22Rv1 (cell line): ENCODE measurements at regions not wholly inside any gene's neighbourhood (a gene's known extent, or its start where the extent isn't known, plus 50 kb on each side); places are given as distances from the start of the nearest gene placed in this dataset.

Source experiments
- H3K27ac ChIP-seq: fragments of 450-650 bp; 2 replicates; pipeline ENCODE4 v1.5.1; 2017
- CTCF ChIP-seq: fragments of 450-650 bp; IDR thresholded peaks from 2 replicates; pipeline ENCODE4 v1.5.1; 2017; ENCODE audit warnings: mild to moderate bottlenecking
- ZFX ChIP-seq: fragments of 450-650 bp; IDR thresholded peaks from 2 replicates; pipeline ENCODE4 v1.6.1; 2017; ENCODE audit warnings: antibody characterized with exemption, borderline replicate concordance

GRCh38 chr10:119996944-119997343 is 104.4 kb downstream of the SEC23IP start:
- no peak for TF ChIP-seq ZFX
- no peak for TF ChIP-seq CTCF
- H3K27ac ChIP-seq: no peak overlapping the region

GRCh38 chr10:119997429-119997828 is 104.9 kb downstream of the SEC23IP start:
- no peak overlapping the region for H3K27ac ChIP-seq
- no peak for TF ChIP-seq ZFX
- TF ChIP-seq CTCF: no peak

- TF ChIP-seq CTCF (no peak), ZFX (no peak)
Measured at GRCh38 chr10:120002785-120003184, 110.3 kb downstream of the SEC23IP start.

GRCh38 chr10:120005207-120006201 is 113.0 kb downstream of the SEC23IP start:
- no peak overlapping the region for H3K27ac ChIP-seq
- no peak for TF ChIP-seq ZFX
- TF ChIP-seq CTCF: no peak

More at GRCh38 chr10:120002785-120003184, 110.3 kb downstream of the SEC23IP start:
- no peak overlapping the region for H3K27ac ChIP-seq

GRCh38 chr10:120007261-120007660 is 114.7 kb downstream of the SEC23IP start:
- no peak overlapping the region for H3K27ac ChIP-seq
- TF ChIP-seq ZFX (no peak), CTCF (no peak)

GRCh38 chr10:120011359-120012130 is 119.0 kb downstream of the SEC23IP start:
- no peak for TF ChIP-seq ZFX
- no peak for TF ChIP-seq CTCF
- no peak overlapping the region for H3K27ac ChIP-seq

- no peak overlapping the region for H3K27ac ChIP-seq
- TF ChIP-seq CTCF (no peak), ZFX (no peak)
Measured at GRCh38 chr10:120012131-120012400, 119.5 kb downstream of the SEC23IP start.
